GM18520 (cell line): ENCODE measurements at regions not wholly inside any gene's neighbourhood (a gene's known extent, or its start where the extent isn't known, plus 50 kb on each side); places are given as distances from the start of the nearest gene placed in this dataset.

Experiments used
- ATAC-seq: cut with Tn5 transposase; IDR thresholded peaks from one replicate; pipeline ENCODE4 v1.9.1; 2021; ENCODE audit not compliant: unreplicated experiment

- ATAC-seq, result no peak
Measured at GRCh38 chr10:52678611-52679010, 94.0 kb downstream of the MBL2 start.

- no peak for ATAC-seq
Measured at GRCh38 chr10:52679117-52679516, 93.5 kb downstream of the MBL2 start.

GRCh38 chr10:52682766-52683165, 89.8 kb downstream of the MBL2 start:
- ATAC-seq, result no peak

GRCh38 chr10:52683776-52684175, 88.8 kb downstream of the MBL2 start:
- ATAC-seq, result no peak

- ATAC-seq, result no peak
Measured at GRCh38 chr10:52688899-52689298, 83.7 kb downstream of the MBL2 start.

- ATAC-seq, result no peak
Measured at GRCh38 chr10:52696232-52696631, 76.4 kb downstream of the MBL2 start.

- no peak for ATAC-seq
Measured at GRCh38 chr10:52701647-52702046, 70.9 kb downstream of the MBL2 start.

GRCh38 chr10:52703451-52703850, 69.1 kb downstream of the MBL2 start:
- ATAC-seq, result no peak

GRCh38 chr10:52703898-52704297, 68.7 kb downstream of the MBL2 start:
- ATAC-seq, result no peak

- ATAC-seq, result no peak
Measured at GRCh38 chr10:52706332-52707070, 66.1 kb downstream of the MBL2 start.
